ENCODE measurements at regions not wholly inside any gene's neighbourhood (a gene's known extent, or its start where the extent isn't known, plus 50 kb on each side); places are given as distances from the start of the nearest gene placed in this dataset.
"Not testable (repeated sequence)": the region's sequence is repeated elsewhere in the genome, so short reads cannot be mapped to it uniquely, and the experiment has no call there.

GRCh38 chr9:67175167-67175566 is 182.8 kb upstream of the SPATA31A3 start:
- TF ChIP-seq CTCF, EZH2phosphoT487, EZH2 (IDR thresholded peaks at IDR 0.05): not testable (repeated sequence)
